Heart right ventricle (tissue), 16 donors: ENCODE measurements at regions not wholly inside any gene's neighbourhood (a gene's known extent, or its start where the extent isn't known, plus 50 kb on each side); places are given as distances from the start of the nearest gene placed in this dataset.
"Not testable (repeated sequence)": the region's sequence is repeated elsewhere in the genome, so short reads cannot be mapped to it uniquely, and the experiment has no call there.

ENCODE experiments used
- ATAC-seq, 8 donors: fragments of 200-7000 bp; cut with Tn5 transposase; one replicate each; pipeline ENCODE4 v1.9.1; 2020; ENCODE audit warnings: mild to moderate bottlenecking in 8 of 8, moderate library complexity in 8 of 8, moderate number of reproducible peaks in 1 of 8
- DNase-seq, 2 donors: peaks; one replicate each; pipeline ENCODE4 v3.0.0-alpha.2; 2020
- H3K27ac ChIP-seq, 10 donors: fragments of 200-600 bp; sonication (generic) in 2 of 10; one replicate each; pipeline versions ENCODE4 v1.5.0 to v1.8.0; 2020 to 2022; ENCODE audit warnings: mild to moderate bottlenecking in 3 of 10
- H3K27me3 ChIP-seq, 7 donors: fragments of 200-600 bp; one replicate each; pipeline ENCODE4 v1.8.0; 2021 to 2022; ENCODE audit warnings: mild to moderate bottlenecking in 2 of 7
- H3K36me3 ChIP-seq, 9 donors: fragments of 200-600 bp; sonication (generic) in 1 of 9; one replicate each; pipeline versions ENCODE4 v1.5.0 to v1.8.0; 2020 to 2022; ENCODE audit warnings: mild to moderate bottlenecking in 2 of 9
- H3K4me1 ChIP-seq, 9 donors: fragments of 200-600 bp; sonication (generic) in 1 of 9; one replicate each; pipeline versions ENCODE4 v1.5.0 to v1.8.0; 2020 to 2022; ENCODE audit warnings: mild to moderate bottlenecking in 4 of 9
- H3K4me3 ChIP-seq, 10 donors: fragments of 200-600 bp; sonication (generic) in 2 of 10; one replicate each; pipeline versions ENCODE4 v1.5.0 to v1.8.0; 2020 to 2022; ENCODE audit warnings: mild to moderate bottlenecking in 7 of 10, moderate library complexity in 2 of 10
- H3K9me3 ChIP-seq, 11 donors: fragments of 200-600 bp in 10 of 11; sonication (generic) in 2 of 11; one replicate each; pipeline versions ENCODE4 v1.5.0 to v1.8.0; 2013 to 2022; ENCODE audit warnings: mild to moderate bottlenecking in 2 of 11, control low read depth in 1 of 11, moderate library complexity in 1 of 11
- CTCF ChIP-seq, 9 donors: fragments of 200-600 bp; sonication (generic) in 2 of 9; IDR thresholded peaks; one replicate each; pipeline versions ENCODE4 v1.5.0 to v1.8.0; 2021 to 2022; ENCODE audit warnings: antibody characterized with exemption in 9 of 9, mild to moderate bottlenecking in 5 of 9, moderate library complexity in 1 of 9
- WGBS, 2 donors: extraction: QIAGEN DNeasy Blood & Tissue Kit; methylation state at CpG; one replicate each; pipeline ENCODE4 v1.1.7; 2013; ENCODE audit warnings: inconsistent platforms in 1 of 2; 5-methylcytosine and 5-hydroxymethylcytosine counted together
- intact Hi-C, 10 donors: fragments of 100-400 bp; cut with DNase I; formaldehyde crosslinking; loops; one replicate each; pipeline versions ENCODE4 v1.11.1 to v1.14.2; 2022
- donor health status: Arrhythmogenic right ventricular cardiomyopathy.
- donor health status: ischemic (EF 13 %, LVEDD 7.1; RV severe dilation, severe dysfunction).
- donor health status: healthy with polysubstance abuse.
- donor health status: DM: no; HTN: yes; CAD: no.
- donor health status: DM: no; HTN: no; CAD: no.
- donor health status: ischemic (EF 25% LVEDD 6.9; RV normal size, moderate dysfunction).
- donor health status: ischemic (EF 25% LVEDD 5.7; RV mildly dilated, moderate dysfunction).
- donor health status: healthy.
- donor health status: DM: yes; HTN: yes; CAD: no.
- donor health status: Ischemic cardiomyopathy.
- donor health status: ischemic (EF 35%, LVEDD 5.7; RV mildly dilated, moderate dysfunction).
- donor health status: nonischemic (EF 11% LVEDD 7.7; RV severe dilation, severe dysfunction).
- donor health status: DM: yes; HTN: yes; CAD: no.
- donor health status: PGD.
- donor health status: ischemic (EF 29% LVEDD 5.4; RV normal size, mild dysfunction).
- donor health status: nonischemic (EF 23%, LVEDD 6.1; RV moderate dilation, normal function).

GRCh38 chr10:63675171-63675570, 154.0 kb downstream of the REEP3 start:
- no peak overlapping the region for H3K4me3 ChIP-seq
- no peaks in the 10 kb centered on the region for H3K27me3 ChIP-seq
- DNase-seq (no peak), ATAC-seq (no peak)
- 77 to 78% methylated on average over 2 of the region's 2 CpGs for WGBS, 2 donors
- H3K4me1 ChIP-seq: peaks cover 3 to 36% (median 29%) of the 10 kb centered on the region in 9 donors
- no peaks in the 10 kb centered on the region for H3K9me3 ChIP-seq
- no peak overlapping the region for H3K27ac ChIP-seq
- TF ChIP-seq CTCF (IDR thresholded peaks at IDR 0.05): no peak
- intact Hi-C loops: no loop called here
- H3K36me3 ChIP-seq: no peaks in the 10 kb centered on the region

- no peak for TF ChIP-seq CTCF (IDR thresholded peaks at IDR 0.05)
Measured at GRCh38 chr10:63677001-63677400, 155.8 kb downstream of the REEP3 start.

GRCh38 chr10:63680545-63680944, 159.3 kb downstream of the REEP3 start:
- 93 to 100% methylated on average over 1 of the region's 1 CpG for WGBS, 2 donors
- DNase-seq, H3K4me3 ChIP-seq, H3K36me3 ChIP-seq, ATAC-seq, H3K27me3 ChIP-seq, intact Hi-C loops, H3K9me3 ChIP-seq, H3K27ac ChIP-seq: not testable (repeated sequence)
- peaks cover 0 to 13% (median 0%) of the 10 kb centered on the region in 9 donors for H3K4me1 ChIP-seq

More at GRCh38 chr10:63677001-63677400, 155.8 kb downstream of the REEP3 start:
- no peaks in the 10 kb centered on the region for H3K36me3 ChIP-seq
- 88 to 97% methylated on average over 2 of the region's 2 CpGs for whole genome bisulfite sequencing, 2 donors
- H3K4me1 ChIP-seq: peaks cover 0 to 26% (median 13%) of the 10 kb centered on the region in 9 donors
- no peak for ATAC-seq
- no peak overlapping the region for H3K27ac ChIP-seq
- H3K9me3 ChIP-seq: no peaks in the 10 kb centered on the region
- H3K27me3 ChIP-seq: no peaks in the 10 kb centered on the region
- DNase-seq: no peak
- no peak overlapping the region for H3K4me3 ChIP-seq
- intact Hi-C loops: no loop called here

GRCh38 chr10:63681993-63682697, 160.9 kb downstream of the REEP3 start:
- Histone ChIP-seq H3K27ac (peak overlapping the region in 8 of 10 donors; percentile 6 to 69 (median 43)), H3K27me3 (no peaks in the 10 kb centered on the region), H3K4me3 (no peak overlapping the region), H3K36me3 (no peaks in the 10 kb centered on the region), H3K4me1 (peaks cover 0 to 13% (median 0%) of the 10 kb centered on the region in 9 donors), H3K9me3 (no peaks in the 10 kb centered on the region)
- peak in 1 of 2 donors; percentile 70 for DNase-seq
- intact Hi-C loops: no loop called here
- 53 to 65% methylated on average over 4 of the region's 4 CpGs for WGBS, 2 donors
- no peak for TF ChIP-seq CTCF (IDR thresholded peaks at IDR 0.05)
- ATAC-seq: peak; percentile 81 to 94 (median 90)

- Histone ChIP-seq H3K27ac (peak overlapping the region in 8 of 10 donors; percentile 6 to 69 (median 43)), H3K4me1 (peaks cover 0 to 13% (median 0%) of the 10 kb centered on the region in 9 donors)
- H3K27me3 ChIP-seq, DNase-seq, H3K4me3 ChIP-seq, H3K36me3 ChIP-seq, intact Hi-C loops, H3K9me3 ChIP-seq: not testable (repeated sequence)
- 77 to 85% methylated on average over 3 of the region's 3 CpGs for WGBS, 2 donors
- ATAC-seq: peak in 7 of 8 donors; percentile 13 to 51 (median 41)
Measured at GRCh38 chr10:63682698-63683052, 161.5 kb downstream of the REEP3 start.
